OCI-LY1 (cell line): ENCODE measurements at regions not wholly inside any gene's neighbourhood (a gene's known extent, or its start where the extent isn't known, plus 50 kb on each side); places are given as distances from the start of the nearest gene placed in this dataset.

ENCODE experiments used
- EZH2 ChIP-seq: fragments of 200-600 bp; sonication (generic), shearing (Covaris generic); IDR thresholded peaks from 2 replicates; pipeline ENCODE4 v1.8.0; 2017; ENCODE audit warnings: borderline replicate concordance, mixed run types, mild to moderate bottlenecking, antibody characterized with exemption, low read length, moderate library complexity, mixed read lengths
- TF ChIP-seq, protein P1 (sequence below): fragments of 200-600 bp; sonication (generic), shearing (Covaris generic); IDR thresholded peaks from 2 replicates; pipeline ENCODE4 v1.5.1; 2017; ENCODE audit warnings: mild to moderate bottlenecking, antibody characterized with exemption, low read length, moderate library complexity, mixed read lengths

DNA sequence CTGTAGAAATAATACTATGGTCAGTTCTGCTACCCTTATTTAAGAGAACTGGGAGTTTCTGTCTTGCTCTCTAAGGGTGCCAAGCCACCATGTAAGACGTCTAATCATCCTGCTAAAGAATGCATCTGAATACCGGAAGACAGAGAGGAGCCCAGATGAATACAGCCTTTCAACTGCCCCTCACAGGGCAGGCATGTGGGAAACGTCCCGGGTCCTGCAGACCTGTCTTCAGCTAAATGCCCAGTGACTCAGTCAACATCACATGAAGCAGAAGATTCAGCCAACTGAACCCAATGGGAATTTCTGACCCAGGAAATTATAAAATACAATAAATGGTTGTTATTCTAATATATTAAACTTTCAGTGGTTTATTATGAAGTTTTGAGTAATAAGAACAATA lies 2141.0 kb upstream of the AGA start:
- TF ChIP-seq, protein P1, sequence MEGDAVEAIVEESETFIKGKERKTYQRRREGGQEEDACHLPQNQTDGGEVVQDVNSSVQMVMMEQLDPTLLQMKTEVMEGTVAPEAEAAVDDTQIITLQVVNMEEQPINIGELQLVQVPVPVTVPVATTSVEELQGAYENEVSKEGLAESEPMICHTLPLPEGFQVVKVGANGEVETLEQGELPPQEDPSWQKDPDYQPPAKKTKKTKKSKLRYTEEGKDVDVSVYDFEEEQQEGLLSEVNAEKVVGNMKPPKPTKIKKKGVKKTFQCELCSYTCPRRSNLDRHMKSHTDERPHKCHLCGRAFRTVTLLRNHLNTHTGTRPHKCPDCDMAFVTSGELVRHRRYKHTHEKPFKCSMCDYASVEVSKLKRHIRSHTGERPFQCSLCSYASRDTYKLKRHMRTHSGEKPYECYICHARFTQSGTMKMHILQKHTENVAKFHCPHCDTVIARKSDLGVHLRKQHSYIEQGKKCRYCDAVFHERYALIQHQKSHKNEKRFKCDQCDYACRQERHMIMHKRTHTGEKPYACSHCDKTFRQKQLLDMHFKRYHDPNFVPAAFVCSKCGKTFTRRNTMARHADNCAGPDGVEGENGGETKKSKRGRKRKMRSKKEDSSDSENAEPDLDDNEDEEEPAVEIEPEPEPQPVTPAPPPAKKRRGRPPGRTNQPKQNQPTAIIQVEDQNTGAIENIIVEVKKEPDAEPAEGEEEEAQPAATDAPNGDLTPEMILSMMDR = no peak
- TF ChIP-seq EZH2 = no peak
